Endothelial cell of umbilical vein (primary cell): ENCODE measurements at regions not wholly inside any gene's neighbourhood (a gene's known extent, or its start where the extent isn't known, plus 50 kb on each side); places are given as distances from the start of the nearest gene placed in this dataset.

ENCODE experiments used
- BruUV-seq: library from RNA; stranded (reverse); fragments of 400-500 nt; replicated peaks from 2 replicates; lab custom pipeline; 2021; lab: Mats Ljungman, UMichigan
- CTCF ChIA-PET: fragments of 300-600, 350-600 bp; sonication (Branson Sonifier 250); formaldehyde crosslinking; loops from one replicate; lab custom pipeline; 2021; ENCODE audit warnings: antibody characterized with exemption, inconsistent platforms; lab: Charles Lee
- POLR2A ChIA-PET: fragments of 300-600, 350-600 bp; sonication (Branson Sonifier 250); formaldehyde crosslinking; loops from one replicate; lab custom pipeline; 2021; ENCODE audit warnings: antibody characterized with exemption, inconsistent platforms; lab: Charles Lee
- DNase-seq: peaks from one replicate; pipeline ENCODE4 v3.0.0-alpha.2; 2011; ENCODE audit warnings: low read depth, low spot score
- FAIRE-seq: peaks from 2 replicates; lab custom pipeline; 2011; peaks lifted over from hg19 to GRCh38; lab: Jason Lieb, UNC
- H2AFZ ChIP-seq: 2 replicates; pipeline ENCODE4 v1.6.0; 2012; ENCODE audit warnings: low read depth, low read length, control low read depth, inconsistent platforms
- H3K27ac ChIP-seq: 2 replicates; pipeline ENCODE4 v1.5.1; 2011; ENCODE audit warnings: low read depth, mild to moderate bottlenecking, control low read depth, low read length, moderate library complexity; ENCODE audit not compliant: insufficient read depth
- H3K27me3 ChIP-seq, 2 experiments: 2 replicates each; pipeline versions ENCODE4 v1.6.0 to v1.6.1; 2011; ENCODE audit warnings: low read length in 2 of 2, mixed read lengths in 1 of 2; ENCODE audit not compliant: control insufficient read depth in 2 of 2, insufficient read depth in 2 of 2
- H3K36me3 ChIP-seq, 2 experiments: 2 replicates in 1 of 2; 3 replicates in 1 of 2; pipeline ENCODE4 v1.5.1; 2011; ENCODE audit warnings: low read length in 2 of 2, mild to moderate bottlenecking in 1 of 2, moderate library complexity in 1 of 2; ENCODE audit not compliant: control insufficient read depth in 2 of 2, insufficient read depth in 2 of 2; ENCODE audit errors: extremely low read depth in 1 of 2
- H3K4me1 ChIP-seq: 3 replicates; pipeline ENCODE4 v1.5.1; 2011; ENCODE audit warnings: mild to moderate bottlenecking, low read length; ENCODE audit not compliant: control insufficient read depth, insufficient read depth; ENCODE audit errors: extremely low read depth
- H3K4me2 ChIP-seq: 2 replicates; pipeline ENCODE4 v1.6.1; 2011; ENCODE audit warnings: low read length, control low read depth, mixed read lengths; ENCODE audit not compliant: insufficient read depth
- H3K4me3 ChIP-seq, 3 experiments: fragments of 200-600 bp in 1 of 3; sonication (generic), shearing (Covaris generic) in 1 of 3; replicated peaks in 1 of 3; 2 replicates each; pipeline ENCODE4 v1.5.1; 2011 to 2016; ENCODE audit warnings: control low read depth in 3 of 3, low read length in 3 of 3, mild to moderate bottlenecking in 2 of 3, inconsistent platforms in 1 of 3, low read depth in 1 of 3, moderate library complexity in 1 of 3; ENCODE audit not compliant: insufficient read depth in 1 of 3
- H3K79me2 ChIP-seq: 2 replicates; pipeline ENCODE4 v1.6.0; 2012; ENCODE audit warnings: low read length, inconsistent platforms; ENCODE audit not compliant: control insufficient read depth, insufficient read depth
- H3K9ac ChIP-seq: replicated peaks from 2 replicates; pipeline ENCODE3; 2011; ENCODE audit warnings: low read length, control low read depth; ENCODE audit not compliant: insufficient read depth; ENCODE audit errors: extremely low read depth
- H3K9me1 ChIP-seq: replicated peaks from 3 replicates; pipeline ENCODE4 v1.6.0; 2011; ENCODE audit warnings: mild to moderate bottlenecking, low read length; ENCODE audit not compliant: control insufficient read depth, insufficient read depth; ENCODE audit errors: extremely low read depth
- H3K9me3 ChIP-seq: replicated peaks from 2 replicates; pipeline ENCODE4 v1.5.1; 2012; ENCODE audit warnings: low read length, inconsistent platforms; ENCODE audit not compliant: control insufficient read depth, insufficient read depth
- H4K20me1 ChIP-seq: replicated peaks from 2 replicates; pipeline ENCODE3; 2011; ENCODE audit warnings: mild to moderate bottlenecking, low read length; ENCODE audit not compliant: control insufficient read depth, insufficient read depth; ENCODE audit errors: extremely low read depth
- EZH2 ChIP-seq: IDR thresholded peaks from 2 replicates; pipeline ENCODE4 v1.6.1; 2012; ENCODE audit warnings: borderline replicate concordance, low read depth, mild to moderate bottlenecking, moderate library complexity, low read length, inconsistent platforms; ENCODE audit not compliant: severe bottlenecking
- FOS ChIP-seq: IDR thresholded peaks from 2 replicates; pipeline ENCODE4 v1.6.1; 2011; ENCODE audit warnings: mild to moderate bottlenecking, low read length, moderate library complexity, borderline replicate concordance; ENCODE audit not compliant: insufficient read depth
- GATA2 ChIP-seq: IDR thresholded peaks from 2 replicates; pipeline ENCODE4 v1.7.0; 2011; ENCODE audit warnings: low read depth, mild to moderate bottlenecking, moderate library complexity, mixed read lengths, low read length; ENCODE audit not compliant: insufficient read length, insufficient read depth
- JUN ChIP-seq: IDR thresholded peaks from 2 replicates; pipeline ENCODE4 v1.6.1; 2011; ENCODE audit warnings: borderline replicate concordance, low read depth; ENCODE audit not compliant: insufficient read length, insufficient read depth
- MYC ChIP-seq: IDR thresholded peaks from one replicate; pipeline ENCODE4 v1.6.1; 2011; ENCODE audit warnings: mild to moderate bottlenecking, low read depth, low read length
- POLR2A ChIP-seq: IDR thresholded peaks from 2 replicates; pipeline ENCODE4 v1.6.1; 2012; ENCODE audit warnings: low read depth, mild to moderate bottlenecking, control low read depth, low read length
- POLR2AphosphoS5 ChIP-seq: IDR thresholded peaks from 2 replicates; pipeline ENCODE4 v1.6.1; 2012; ENCODE audit warnings: low read depth, mild to moderate bottlenecking, control low read depth, low read length, moderate library complexity; ENCODE audit not compliant: insufficient read depth
- dilution Hi-C: fragments of 300-500 bp; cut with MboI; formaldehyde crosslinking; loops from one replicate; pipeline ENCODE4 v1.15.0; 2019; ENCODE audit warnings: low sequenced_read_pairs; ENCODE audit not compliant: extremely low pct_ligation_motif_present
- intact Hi-C: fragments of 100-400 bp; cut with micrococcal nuclease; formaldehyde crosslinking; loops from one replicate; pipeline ENCODE4 v1.10.0; 2022
- TF ChIP-seq, protein P1 (sequence below), 2 donors: IDR thresholded peaks; 1 replicate in 1 of 2; 2 replicates in 1 of 2; pipeline ENCODE4 v1.5.1; 2011; ENCODE audit warnings: low read length in 2 of 2, mild to moderate bottlenecking in 2 of 2, moderate library complexity in 2 of 2, control low read depth in 1 of 2, inconsistent platforms in 1 of 2, low read depth in 1 of 2; ENCODE audit not compliant: insufficient read depth in 1 of 2; ENCODE audit errors: extremely low read depth in 1 of 2
- TF ChIP-seq, protein P2 (sequence below): IDR thresholded peaks from 2 replicates; pipeline ENCODE4 v1.6.1; 2011; ENCODE audit not compliant: insufficient read depth, insufficient read length

DNA sequence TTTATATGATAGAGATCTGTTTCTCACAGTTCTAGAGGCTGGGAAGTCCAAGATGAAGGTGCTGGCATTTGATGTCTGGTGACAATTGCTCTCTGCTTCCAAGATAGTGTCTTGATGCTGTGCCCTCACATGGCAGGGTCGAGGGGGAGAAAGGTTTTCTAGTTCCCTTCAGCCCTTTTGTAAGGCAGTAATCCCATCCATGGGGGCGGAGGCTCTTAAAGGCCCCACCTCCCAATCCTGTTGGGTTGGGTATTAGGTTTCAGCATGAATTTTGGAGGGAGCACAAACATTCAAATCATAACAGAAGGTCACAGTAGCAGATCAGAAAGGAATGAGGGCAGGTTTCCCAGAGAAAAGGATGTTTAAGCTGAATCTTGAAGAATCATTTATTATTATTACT is 601.7 kb upstream of the ZNF717 start:
- Histone ChIP-seq H3K4me2 (no peak overlapping the region), H3K9me3 (peaks cover 2% of the 10 kb centered on the region), H4K20me1 (no peaks in the 10 kb centered on the region), H3K79me2 (no peaks in the 10 kb centered on the region), H3K4me1 (no peaks in the 10 kb centered on the region), H3K9me1 (no peaks in the 10 kb centered on the region), H3K27ac (no peak overlapping the region), H3K9ac (no peak overlapping the region), H2AFZ (no peak overlapping the region), H3K27me3 (no peaks in the 10 kb centered on the region), H3K4me3 (no peak overlapping the region), H3K36me3 (no peaks in the 10 kb centered on the region)
- no peak for DNase-seq
- POLR2A ChIA-PET, result no interaction called here
- dilution Hi-C loops (no loop called here), intact Hi-C loops (no loop called here)
- CTCF ChIA-PET, result no interaction called here
- BruUV-seq, result no TSS peak
- no peak for FAIRE-seq
- TF ChIP-seq MYC (no peak), JUN (no peak), POLR2AphosphoS5 (no peak), EZH2 (no peak), POLR2A (no peak), FOS (no peak), GATA2 (no peak)
- TF ChIP-seq, protein P1, sequence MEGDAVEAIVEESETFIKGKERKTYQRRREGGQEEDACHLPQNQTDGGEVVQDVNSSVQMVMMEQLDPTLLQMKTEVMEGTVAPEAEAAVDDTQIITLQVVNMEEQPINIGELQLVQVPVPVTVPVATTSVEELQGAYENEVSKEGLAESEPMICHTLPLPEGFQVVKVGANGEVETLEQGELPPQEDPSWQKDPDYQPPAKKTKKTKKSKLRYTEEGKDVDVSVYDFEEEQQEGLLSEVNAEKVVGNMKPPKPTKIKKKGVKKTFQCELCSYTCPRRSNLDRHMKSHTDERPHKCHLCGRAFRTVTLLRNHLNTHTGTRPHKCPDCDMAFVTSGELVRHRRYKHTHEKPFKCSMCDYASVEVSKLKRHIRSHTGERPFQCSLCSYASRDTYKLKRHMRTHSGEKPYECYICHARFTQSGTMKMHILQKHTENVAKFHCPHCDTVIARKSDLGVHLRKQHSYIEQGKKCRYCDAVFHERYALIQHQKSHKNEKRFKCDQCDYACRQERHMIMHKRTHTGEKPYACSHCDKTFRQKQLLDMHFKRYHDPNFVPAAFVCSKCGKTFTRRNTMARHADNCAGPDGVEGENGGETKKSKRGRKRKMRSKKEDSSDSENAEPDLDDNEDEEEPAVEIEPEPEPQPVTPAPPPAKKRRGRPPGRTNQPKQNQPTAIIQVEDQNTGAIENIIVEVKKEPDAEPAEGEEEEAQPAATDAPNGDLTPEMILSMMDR (IDR thresholded peaks at IDR 0.05; ENCODE audit: extremely low read depth in 1 of 2, insufficient read depth in 1 of 2, low read depth in 1 of 2, low read length in 2 of 2), result no peak
- TF ChIP-seq, protein P2, sequence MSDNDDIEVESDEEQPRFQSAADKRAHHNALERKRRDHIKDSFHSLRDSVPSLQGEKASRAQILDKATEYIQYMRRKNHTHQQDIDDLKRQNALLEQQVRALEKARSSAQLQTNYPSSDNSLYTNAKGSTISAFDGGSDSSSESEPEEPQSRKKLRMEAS, result no peak
